ENCODE measurements at regions not wholly inside any gene's neighbourhood (a gene's known extent, or its start where the extent isn't known, plus 50 kb on each side); places are given as distances from the start of the nearest gene placed in this dataset.

GRCh38 chr2:375270-375955 is 87.5 kb upstream of the ALKAL2 start:
- Histone ChIP-seq H3K79me2 (ENCODE audit: control insufficient read depth, insufficient read depth, low read length) (no peaks in the 10 kb centered on the region), H3K27ac (ENCODE audit: insufficient read depth, low read length) (no peak overlapping the region), H3K4me3 (replicated peaks in 1 of 4; ENCODE audit: control extremely low read depth in 1 of 4, insufficient read depth in 1 of 4, low read depth in 3 of 4, low read length in 4 of 4) (no peak overlapping the region), H3K27me3 (ENCODE audit: control insufficient read depth, insufficient read depth, low read length) (no peaks in the 10 kb centered on the region), H3K9ac (ENCODE audit: insufficient read depth, low read length) (no peak overlapping the region), H3K4me2 (ENCODE audit: extremely low read depth, insufficient read depth, low read length) (no peak overlapping the region), H3K9me3 (ENCODE audit: control insufficient read depth, insufficient read depth, low read depth, low read length) (no peaks in the 10 kb centered on the region), H3K36me3 (ENCODE audit: control insufficient read depth, insufficient read depth, low read length) (no peaks in the 10 kb centered on the region), H2AFZ (ENCODE audit: low read length) (no peak overlapping the region), H4K20me1 (ENCODE audit: control insufficient read depth, extremely low read depth, insufficient read depth, low read length) (no peaks in the 10 kb centered on the region), H3K4me1 (ENCODE audit: control insufficient read depth, extremely low read depth, insufficient read depth, low read length) (no peaks in the 10 kb centered on the region)
- no peak for DNase-seq (ENCODE audit: low read depth in 2 of 2)
- no peak for TF ChIP-seq CTCF (conservative IDR thresholded peaks at IDR 0.05 in 1 of 2, IDR thresholded peaks at IDR 0.05 in 1 of 2; ENCODE audit: low read depth in 1 of 2, low read length in 2 of 2)

DNA sequence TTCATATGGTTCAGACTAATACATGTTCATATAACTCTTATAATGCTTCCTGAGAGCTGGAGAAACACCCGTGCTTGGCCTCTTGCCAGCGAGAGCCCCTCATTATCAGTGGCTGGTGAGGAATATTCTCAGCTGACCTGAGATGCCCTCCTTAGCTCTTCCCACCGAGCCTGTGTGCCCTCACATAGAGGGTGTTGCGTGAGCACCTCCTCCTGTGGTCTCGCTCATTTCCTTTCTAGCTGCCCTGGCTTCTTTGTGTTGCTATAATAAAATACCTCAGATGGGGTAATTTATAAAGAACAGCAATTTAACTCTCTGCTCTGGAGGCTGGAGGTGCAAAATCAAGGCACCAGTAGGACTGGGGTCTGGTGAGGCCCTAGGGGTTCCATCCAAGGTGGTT is 80.5 kb upstream of the ALKAL2 start:
- H3K4me1 ChIP-seq (ENCODE audit: control insufficient read depth, extremely low read depth, insufficient read depth, low read length) = no peaks in the 10 kb centered on the region
- H3K27ac ChIP-seq (ENCODE audit: insufficient read depth, low read length) = no peak overlapping the region
- H3K79me2 ChIP-seq (ENCODE audit: control insufficient read depth, insufficient read depth, low read length) = no peaks in the 10 kb centered on the region
- H3K27me3 ChIP-seq (ENCODE audit: control insufficient read depth, insufficient read depth, low read length) = no peaks in the 10 kb centered on the region
- TF ChIP-seq EZH2 (IDR thresholded peaks at IDR 0.05; ENCODE audit: low read length, missing control alignments) (no peak), CTCF (conservative IDR thresholded peaks at IDR 0.05 in 1 of 2, IDR thresholded peaks at IDR 0.05 in 1 of 2; ENCODE audit: low read depth in 1 of 2, low read length in 2 of 2) (no peak)
- DNase-seq (ENCODE audit: low read depth in 2 of 2) = no peak
- H3K36me3 ChIP-seq (ENCODE audit: control insufficient read depth, insufficient read depth, low read length) = no peaks in the 10 kb centered on the region
- no peak overlapping the region for H3K4me3 ChIP-seq (replicated peaks in 1 of 4; ENCODE audit: control extremely low read depth in 1 of 4, insufficient read depth in 1 of 4, low read depth in 3 of 4, low read length in 4 of 4)
- H3K9ac ChIP-seq (ENCODE audit: insufficient read depth, low read length) = no peak overlapping the region
- no peaks in the 10 kb centered on the region for H4K20me1 ChIP-seq (ENCODE audit: control insufficient read depth, extremely low read depth, insufficient read depth, low read length)
- no peak overlapping the region for H3K4me2 ChIP-seq (ENCODE audit: extremely low read depth, insufficient read depth, low read length)
- no peaks in the 10 kb centered on the region for H3K9me3 ChIP-seq (ENCODE audit: control insufficient read depth, insufficient read depth, low read depth, low read length)
- H2AFZ ChIP-seq (ENCODE audit: low read length) = no peak overlapping the region

DNA sequence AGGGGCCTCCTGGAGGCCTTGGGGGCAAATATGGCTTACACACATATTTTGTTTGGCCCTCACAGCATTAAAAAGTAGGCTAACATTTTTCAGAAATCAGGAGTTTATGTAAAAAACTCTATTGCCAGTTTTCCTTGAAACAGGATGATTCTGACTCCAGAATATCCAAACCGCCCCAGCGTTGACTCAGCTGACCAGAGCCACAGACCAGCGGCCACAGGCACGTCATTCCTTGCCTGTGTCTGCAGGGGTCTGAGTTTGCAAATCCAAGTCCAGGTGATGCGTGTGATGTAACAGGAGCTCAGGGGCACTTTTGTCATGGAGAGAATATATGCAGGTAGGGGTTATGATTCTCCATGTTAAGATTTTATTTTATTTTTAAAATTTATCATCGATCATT is 79.4 kb upstream of the ALKAL2 start:
- TF ChIP-seq CTCF (conservative IDR thresholded peaks at IDR 0.05 in 1 of 2, IDR thresholded peaks at IDR 0.05 in 1 of 2; ENCODE audit: low read depth in 1 of 2, low read length in 2 of 2) = no peak
- no peak for TF ChIP-seq EZH2 (IDR thresholded peaks at IDR 0.05; ENCODE audit: low read length, missing control alignments)
- no peaks in the 10 kb centered on the region for H3K36me3 ChIP-seq (ENCODE audit: control insufficient read depth, insufficient read depth, low read length)
- no peaks in the 10 kb centered on the region for H3K79me2 ChIP-seq (ENCODE audit: control insufficient read depth, insufficient read depth, low read length)
- H3K9me3 ChIP-seq (ENCODE audit: control insufficient read depth, insufficient read depth, low read depth, low read length) = no peaks in the 10 kb centered on the region
- no peak overlapping the region for H3K9ac ChIP-seq (ENCODE audit: insufficient read depth, low read length)
- H3K4me3 ChIP-seq (replicated peaks in 1 of 4; ENCODE audit: control extremely low read depth in 1 of 4, insufficient read depth in 1 of 4, low read depth in 3 of 4, low read length in 4 of 4) = no peak overlapping the region
- H4K20me1 ChIP-seq (ENCODE audit: control insufficient read depth, extremely low read depth, insufficient read depth, low read length) = no peaks in the 10 kb centered on the region
- no peaks in the 10 kb centered on the region for H3K27me3 ChIP-seq (ENCODE audit: control insufficient read depth, insufficient read depth, low read length)
- DNase-seq (ENCODE audit: low read depth in 2 of 2) = peak in 1 of 2 donors; percentile 28
- no peaks in the 10 kb centered on the region for H3K4me1 ChIP-seq (ENCODE audit: control insufficient read depth, extremely low read depth, insufficient read depth, low read length)
- H2AFZ ChIP-seq (ENCODE audit: low read length) = no peak overlapping the region
- H3K27ac ChIP-seq (ENCODE audit: insufficient read depth, low read length) = no peak overlapping the region
- no peak overlapping the region for H3K4me2 ChIP-seq (ENCODE audit: extremely low read depth, insufficient read depth, low read length)
